ENCODE measurements at regions not wholly inside any gene's neighbourhood (a gene's known extent, or its start where the extent isn't known, plus 50 kb on each side); places are given as distances from the start of the nearest gene placed in this dataset.

- no peak for DNase-seq
These were observed 131.8 kb upstream of the HABP2 start for GRCh38 chr10:113420733-113421675.

DNA sequence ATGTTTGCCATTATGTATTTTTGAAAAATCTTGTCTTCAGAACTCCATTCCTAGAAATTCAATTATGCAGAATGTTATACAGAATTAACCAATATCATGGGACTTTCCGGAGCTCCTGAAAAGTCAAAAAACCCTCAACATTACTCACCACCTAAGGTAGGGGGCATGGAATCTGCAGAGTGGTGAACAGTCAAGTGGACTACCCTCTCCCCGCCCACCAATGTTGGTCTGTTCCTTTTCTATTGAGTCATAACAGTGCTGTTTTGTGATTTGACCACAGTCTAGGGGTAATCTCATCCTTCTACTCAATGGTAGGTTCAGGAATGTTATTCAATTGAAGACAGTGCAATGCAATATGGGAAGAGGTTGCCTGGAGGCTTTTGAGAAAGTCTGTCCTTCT, 130.5 kb upstream of the HABP2 start:
- no peak for DNase-seq

- DNase-seq: no peak
These were observed 128.7 kb upstream of the HABP2 start for GRCh38 chr10:113423981-113424721.

DNA sequence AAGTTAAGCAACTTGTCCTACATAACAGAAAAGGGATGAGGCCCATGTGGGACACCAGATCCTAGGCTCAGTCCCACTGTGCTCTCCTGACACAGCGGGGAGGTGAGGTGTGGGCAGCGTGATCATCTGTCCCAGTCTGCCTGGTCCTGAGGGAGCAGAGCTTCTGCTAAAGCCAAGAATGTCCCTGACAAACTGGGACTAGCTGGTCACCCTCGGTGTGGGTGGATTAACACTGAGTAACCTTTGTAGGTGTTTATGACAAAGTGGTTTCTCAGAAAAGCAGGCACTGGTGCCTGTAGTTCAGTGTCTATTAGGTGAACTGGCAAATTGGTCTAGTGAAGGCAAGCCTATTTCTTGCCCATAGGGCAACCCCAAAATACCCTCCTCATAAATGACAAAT, 127.8 kb upstream of the HABP2 start:
- no peak for DNase-seq

- no peak for DNase-seq
These were observed 127.3 kb upstream of the HABP2 start for GRCh38 chr10:113425541-113425951.

- DNase-seq: no peak
These were observed 126.5 kb upstream of the HABP2 start for GRCh38 chr10:113426181-113426877.

DNA sequence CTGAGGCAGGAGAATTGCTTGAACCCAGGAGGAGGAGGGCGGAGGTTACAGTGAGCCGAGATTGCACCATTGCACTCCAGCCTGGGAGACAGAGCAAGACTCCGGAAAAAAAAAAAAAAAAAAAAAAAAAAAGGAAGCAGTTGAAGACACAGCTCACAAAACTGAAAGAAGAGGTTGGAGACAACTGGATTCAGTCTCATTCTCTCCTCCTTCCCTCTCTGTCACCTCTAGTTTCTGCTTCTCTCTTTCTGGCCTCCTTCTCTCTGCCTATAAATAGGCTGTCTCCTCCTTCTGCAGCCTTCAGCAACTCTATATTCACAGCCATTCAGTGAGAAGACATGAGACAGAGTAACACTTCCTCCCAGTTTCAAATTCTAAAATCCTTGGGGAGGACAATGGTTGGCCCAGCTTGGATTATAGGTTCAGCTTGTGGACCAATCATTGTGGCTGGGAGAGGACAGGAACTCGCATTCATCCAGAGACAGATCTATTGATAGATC, 125.6 kb upstream of the HABP2 start:
- no peak for DNase-seq

DNA sequence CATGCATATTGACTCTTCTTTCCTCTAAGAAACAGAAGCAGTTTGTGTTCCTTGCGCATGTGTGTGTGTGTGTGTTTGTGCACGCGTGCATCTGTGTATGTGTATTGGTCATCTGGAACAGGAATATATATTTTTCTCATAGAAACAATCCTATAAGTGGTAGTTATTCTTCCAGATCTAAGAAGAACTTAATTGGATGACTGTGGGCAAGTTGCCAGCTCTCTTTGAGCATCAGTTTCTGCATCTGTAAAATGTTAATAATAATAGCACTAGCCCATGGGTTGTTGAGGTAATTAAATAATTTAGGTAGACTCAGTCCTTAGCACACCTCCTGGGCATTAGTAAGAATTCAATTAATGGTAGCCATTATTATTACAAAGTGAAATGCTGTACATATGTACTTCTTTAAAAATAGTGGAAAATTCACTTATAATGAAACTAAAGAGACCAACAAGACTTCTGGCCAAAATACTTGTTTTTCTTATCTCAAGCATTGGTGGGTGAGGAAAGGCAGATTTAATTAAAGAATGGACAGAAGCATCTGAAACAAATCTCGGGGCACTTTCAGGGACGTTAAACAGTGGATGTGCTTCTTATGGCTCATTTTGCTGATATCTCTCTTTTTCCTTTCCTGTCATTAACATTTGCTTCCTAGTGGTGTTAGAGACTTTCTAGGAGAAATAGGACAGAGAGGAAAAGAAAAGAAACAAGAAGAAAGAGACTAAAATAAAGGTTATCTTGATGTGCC, 124.9 kb upstream of the HABP2 start:
- DNase-seq: no peak

- no peak for DNase-seq
These were observed 122.0 kb upstream of the HABP2 start for GRCh38 chr10:113430634-113431397.

DNA sequence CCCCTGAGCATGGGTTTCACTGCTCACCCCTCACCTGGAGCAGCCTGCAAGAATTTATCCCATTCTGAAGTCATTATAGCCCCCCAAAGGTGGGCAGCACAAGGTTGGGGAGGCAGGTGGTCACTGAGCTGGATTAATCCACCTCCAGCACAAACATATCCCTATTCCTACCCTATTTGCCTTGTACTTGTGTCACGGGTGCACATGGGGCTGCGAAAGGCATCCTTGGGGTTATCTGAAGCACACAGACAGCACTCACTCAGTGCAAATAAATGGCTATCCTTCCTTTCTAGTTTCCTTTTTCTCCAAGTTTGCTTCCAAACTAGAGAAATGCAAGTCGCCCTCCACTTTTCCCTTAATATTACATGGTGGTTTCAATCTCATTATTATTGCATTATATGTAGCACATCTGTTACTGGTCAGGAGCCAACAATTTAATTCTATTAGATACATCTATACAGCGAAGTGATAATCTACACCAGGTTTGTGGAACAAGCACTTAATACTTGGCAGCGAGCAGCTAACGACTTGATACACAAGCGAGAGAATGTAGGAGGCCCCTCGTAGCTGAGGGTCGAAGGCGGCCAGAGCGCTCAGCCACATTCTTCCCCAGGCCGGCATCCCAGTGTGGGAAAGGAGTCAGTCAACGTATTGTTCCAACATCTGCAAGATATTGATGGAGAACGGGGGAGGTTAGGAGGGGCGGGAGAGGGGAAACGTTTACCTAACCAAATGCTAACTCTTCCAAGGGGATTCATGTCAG, 121.3 kb upstream of the HABP2 start:
- DNase-seq: no peak

DNA sequence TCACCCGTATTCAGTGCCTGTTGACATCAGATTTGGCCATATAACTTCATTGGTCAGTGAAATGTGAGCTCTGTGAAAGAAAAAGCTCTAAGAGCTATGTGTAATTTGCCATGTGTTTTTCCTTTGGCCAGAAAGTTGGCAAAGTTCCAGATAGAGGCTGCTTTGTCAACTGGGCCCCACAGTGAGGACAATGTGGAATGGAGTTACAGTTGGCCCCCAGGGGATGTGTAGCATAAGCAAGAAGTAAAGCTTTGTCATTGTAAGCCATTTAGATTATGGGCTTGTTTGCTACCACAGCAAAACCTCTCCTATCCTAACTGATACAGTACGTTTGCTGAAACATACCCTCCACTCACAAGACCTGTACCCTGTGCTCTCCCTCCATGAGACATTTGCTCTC, 119.1 kb upstream of the HABP2 start:
- DNase-seq: no peak

- DNase-seq: no peak
These were observed 118.5 kb upstream of the HABP2 start for GRCh38 chr10:113434315-113434714.

- DNase-seq: no peak
These were observed 117.9 kb upstream of the HABP2 start for GRCh38 chr10:113434950-113435349.

- DNase-seq: no peak
These were observed 117.0 kb upstream of the HABP2 start for GRCh38 chr10:113435881-113436280.

GRCh38 chr10:113436851-113437250, 116.0 kb upstream of the HABP2 start:
- DNase-seq: no peak

GRCh38 chr10:113438652-113439051, 114.2 kb upstream of the HABP2 start:
- no peak for DNase-seq

DNA sequence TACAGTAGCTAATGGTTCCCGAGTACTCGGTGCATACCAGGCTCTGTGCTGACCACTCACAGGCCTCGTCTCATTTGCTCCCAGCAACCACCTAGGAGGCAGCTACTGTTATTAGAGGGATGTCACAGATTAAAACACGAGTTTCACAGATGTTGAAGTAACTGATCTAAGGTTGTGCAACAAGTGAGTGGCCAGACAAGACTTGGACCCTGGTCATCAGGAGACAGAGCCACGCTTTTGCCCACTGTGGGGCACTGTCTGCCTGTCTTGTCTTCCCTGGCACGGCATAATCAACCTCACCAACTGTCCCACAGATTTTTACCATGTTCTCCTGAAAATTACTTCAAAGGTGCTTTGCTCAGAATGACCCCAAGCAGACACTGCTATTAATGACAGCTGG, 111.6 kb upstream of the HABP2 start:
- no peak for DNase-seq

- DNase-seq: no peak
These were observed 111.1 kb upstream of the HABP2 start for GRCh38 chr10:113441686-113442270.

GRCh38 chr10:113442336-113442735, 110.5 kb upstream of the HABP2 start:
- DNase-seq: no peak

- DNase-seq: no peak
These were observed 109.5 kb upstream of the HABP2 start for GRCh38 chr10:113443141-113443925.

Measured in activated CD4-positive, alpha-beta T cell treated with anti-CD3 and anti-CD28 coated beads for 4 hours (primary cell).